ENCODE measurements at regions not wholly inside any gene's neighbourhood (a gene's known extent, or its start where the extent isn't known, plus 50 kb on each side); places are given as distances from the start of the nearest gene placed in this dataset.
"Not testable (repeated sequence)": the region's sequence is repeated elsewhere in the genome, so short reads cannot be mapped to it uniquely, and the experiment has no call there.

- H3K4me3 ChIP-seq (ENCODE audit: low read length); DNase-seq (ENCODE audit: low read depth): not testable (repeated sequence)
These were observed 177.5 kb downstream of the SPDYE17 start for GRCh38 chr7:76854631-76855030.

GRCh38 chr7:76852787-76853584 lies 179.2 kb downstream of the SPDYE17 start:
- not testable (repeated sequence) for H3K4me3 ChIP-seq (ENCODE audit: low read length); DNase-seq (ENCODE audit: low read depth)

GRCh38 chr7:76852362-76852761 lies 179.8 kb downstream of the SPDYE17 start:
- not testable (repeated sequence) for H3K4me3 ChIP-seq (ENCODE audit: low read length); DNase-seq (ENCODE audit: low read depth)

- H3K4me3 ChIP-seq (ENCODE audit: low read length); DNase-seq (ENCODE audit: low read depth): not testable (repeated sequence)
These were observed 180.5 kb downstream of the SPDYE17 start for GRCh38 chr7:76851617-76852016.

GRCh38 chr7:76849887-76850563 lies 182.1 kb downstream of the SPDYE17 start:
- DNase-seq (ENCODE audit: low read depth); H3K4me3 ChIP-seq (ENCODE audit: low read length): not testable (repeated sequence)

- H3K4me3 ChIP-seq (ENCODE audit: low read length); DNase-seq (ENCODE audit: low read depth): not testable (repeated sequence)
These were observed 192.3 kb downstream of the SPDYE17 start for GRCh38 chr7:76839879-76840278.

GRCh38 chr7:76839214-76839613 lies 192.9 kb downstream of the SPDYE17 start:
- H3K4me3 ChIP-seq (ENCODE audit: low read length); DNase-seq (ENCODE audit: low read depth): not testable (repeated sequence)

- not testable (repeated sequence) for H3K4me3 ChIP-seq (ENCODE audit: low read length); DNase-seq (ENCODE audit: low read depth)
These were observed 193.8 kb downstream of the SPDYE17 start for GRCh38 chr7:76838357-76838756.

DNA sequence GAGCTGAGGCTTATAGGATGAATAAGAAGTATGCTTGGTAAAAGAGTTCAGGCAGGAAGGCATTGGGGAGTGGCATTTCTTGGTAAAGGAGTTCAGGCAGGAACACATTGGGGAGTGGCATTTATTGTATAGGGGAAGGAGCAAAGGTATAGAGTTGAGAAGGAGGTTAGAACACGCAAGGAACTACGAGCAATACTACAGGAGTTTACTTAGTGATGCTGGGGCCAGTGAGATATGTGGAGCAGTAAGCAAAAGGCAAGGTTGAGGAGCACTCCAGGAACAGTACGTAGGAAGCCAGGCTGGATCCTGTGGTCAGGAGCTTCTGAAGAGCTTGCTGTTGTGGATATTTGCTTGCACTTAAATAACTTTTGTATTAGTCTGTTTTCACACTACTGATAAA lies 202.2 kb upstream of the POMZP3 start:
- not testable (repeated sequence) for DNase-seq (ENCODE audit: low read depth); H3K4me3 ChIP-seq (ENCODE audit: low read length)

GRCh38 chr7:76826181-76826580 lies 199.1 kb upstream of the POMZP3 start:
- DNase-seq (ENCODE audit: low read depth); H3K4me3 ChIP-seq (ENCODE audit: low read length): not testable (repeated sequence)

DNA sequence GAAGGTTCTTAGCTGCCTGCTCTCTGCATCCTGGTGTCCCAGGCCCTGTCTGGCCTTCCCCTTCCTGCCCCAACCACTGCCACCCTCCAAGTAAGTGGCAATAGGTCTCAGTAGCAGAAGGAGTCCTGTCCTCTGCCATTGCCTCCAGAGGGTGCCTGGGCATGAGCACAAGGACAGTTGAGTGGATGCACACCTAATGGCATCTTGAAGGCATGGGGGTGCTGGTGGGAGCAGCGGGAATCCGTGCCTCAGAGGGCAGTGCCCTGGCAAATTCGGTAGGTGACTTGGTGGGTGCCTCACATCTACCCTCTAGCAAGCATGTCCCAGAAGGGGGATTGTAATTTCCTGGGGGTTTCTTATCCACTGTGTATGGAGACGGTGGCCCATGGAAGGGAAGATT lies 182.8 kb upstream of the POMZP3 start:
- DNase-seq (ENCODE audit: low read depth); H3K4me3 ChIP-seq (ENCODE audit: low read length): not testable (repeated sequence)

DNA sequence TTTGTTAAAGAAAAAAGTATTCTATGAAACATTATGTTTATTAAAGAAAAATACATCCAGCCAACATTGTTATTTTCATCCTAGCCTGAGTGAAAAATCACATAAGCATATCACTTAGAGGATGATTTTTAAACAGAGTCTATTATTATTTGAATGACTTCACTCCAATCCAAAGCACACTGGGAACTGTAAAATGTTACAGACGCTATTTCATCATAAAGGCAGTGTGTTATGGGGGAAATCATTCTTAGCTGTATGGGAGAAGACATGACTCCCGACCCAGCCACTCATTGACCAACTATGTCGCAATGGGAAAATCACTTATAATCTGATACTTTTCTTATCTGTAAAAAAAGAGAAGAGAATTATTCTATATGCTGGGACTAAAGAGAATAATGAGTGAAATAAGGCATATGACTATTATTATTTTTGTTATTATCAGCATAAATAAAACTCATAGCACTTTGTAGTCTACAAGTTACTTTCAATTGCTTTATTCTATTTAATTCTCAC lies 180.6 kb upstream of the POMZP3 start:
- H3K4me3 ChIP-seq (ENCODE audit: low read length); DNase-seq (ENCODE audit: low read depth): not testable (repeated sequence)

DNA sequence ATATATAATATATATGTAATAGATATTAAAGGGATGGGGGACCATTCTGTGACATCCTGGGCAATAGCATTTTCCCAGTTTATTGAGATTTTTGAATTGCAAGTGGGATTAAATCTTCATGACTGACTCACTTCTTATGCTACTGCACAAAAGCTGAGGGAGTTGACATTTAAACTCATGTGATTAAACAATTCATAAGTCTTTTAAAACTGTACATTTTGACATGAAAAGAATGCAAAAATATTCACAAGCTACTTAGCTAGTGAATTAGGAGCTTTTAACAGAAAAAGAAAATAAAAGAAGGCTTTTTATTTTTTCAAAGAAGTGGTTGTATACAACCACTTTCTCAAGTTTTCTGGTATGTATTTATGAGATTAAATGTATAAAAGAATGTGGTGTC lies 179.4 kb upstream of the POMZP3 start:
- H3K4me3 ChIP-seq (ENCODE audit: low read length); DNase-seq (ENCODE audit: low read depth): not testable (repeated sequence)

DNA sequence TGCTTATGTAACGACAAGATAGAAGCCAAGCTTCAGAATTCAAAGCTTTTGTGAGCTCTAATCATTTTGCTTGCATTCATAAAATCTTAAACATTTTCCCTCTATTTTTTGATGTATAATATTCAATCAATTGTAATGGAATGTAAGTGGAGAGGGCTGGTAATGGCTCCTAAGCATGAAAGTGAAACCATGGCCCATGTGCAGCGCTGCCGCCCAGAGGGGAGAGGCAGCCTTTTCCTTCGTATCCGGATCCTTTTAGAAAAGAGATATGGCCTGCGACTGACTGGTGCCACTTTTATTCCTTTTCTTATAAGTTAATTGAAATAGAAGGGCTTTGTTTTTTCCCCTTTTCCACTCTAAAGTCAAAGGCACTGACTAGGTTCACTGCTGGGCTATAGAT lies 178.9 kb upstream of the POMZP3 start:
- not testable (repeated sequence) for DNase-seq (ENCODE audit: low read depth); H3K4me3 ChIP-seq (ENCODE audit: low read length)

GRCh38 chr7:76805262-76805661 lies 178.2 kb upstream of the POMZP3 start:
- DNase-seq (ENCODE audit: low read depth); H3K4me3 ChIP-seq (ENCODE audit: low read length): not testable (repeated sequence)

DNA sequence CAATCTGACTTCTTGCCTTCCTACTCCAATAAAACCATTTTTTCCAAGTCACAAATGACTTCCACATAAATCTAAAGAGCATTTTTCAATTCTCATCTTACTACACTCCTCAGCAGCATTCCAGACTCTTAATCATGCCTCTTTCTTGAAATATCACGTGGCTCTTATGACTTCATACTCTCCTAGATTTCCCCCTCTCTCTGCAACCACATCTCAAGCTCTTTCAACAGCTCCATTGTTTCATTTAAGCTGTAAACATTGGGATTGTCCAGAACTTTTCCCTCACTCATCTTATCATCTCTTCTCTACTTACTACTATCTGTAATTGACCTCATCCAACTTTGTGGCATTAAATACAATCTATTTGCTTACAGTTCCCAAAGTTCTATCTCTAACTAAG lies 170.6 kb upstream of the POMZP3 start:
- DNase-seq (ENCODE audit: low read depth), result peak; percentile 11
- not testable (repeated sequence) for H3K4me3 ChIP-seq (ENCODE audit: low read length)

- DNase-seq (ENCODE audit: low read depth); H3K4me3 ChIP-seq (ENCODE audit: low read length): not testable (repeated sequence)
These were observed 153.6 kb upstream of the POMZP3 start for GRCh38 chr7:76780693-76781092.

- H3K4me3 ChIP-seq (ENCODE audit: low read length); DNase-seq (ENCODE audit: low read depth): not testable (repeated sequence)
These were observed 147.2 kb upstream of the POMZP3 start for GRCh38 chr7:76774279-76774678.

DNA sequence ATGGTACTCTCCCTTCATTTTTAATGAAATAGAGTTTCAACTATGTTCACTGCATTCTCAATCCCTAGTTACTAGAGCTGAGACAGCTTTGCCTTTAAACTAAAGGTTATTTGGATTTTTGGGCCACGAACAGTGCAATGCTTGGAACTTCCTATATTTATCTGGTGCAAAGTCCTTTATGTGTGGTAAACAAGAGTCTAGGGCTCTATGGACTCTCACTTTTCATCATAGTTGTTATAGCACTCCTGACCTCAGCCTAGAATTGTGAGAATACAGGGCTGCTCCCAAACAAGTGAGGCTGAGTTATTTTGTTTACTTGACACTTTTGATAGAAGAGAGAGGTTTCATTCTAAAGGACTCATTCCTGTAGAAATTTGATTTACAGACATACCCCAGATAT lies 144.9 kb upstream of the POMZP3 start:
- not testable (repeated sequence) for H3K4me3 ChIP-seq (ENCODE audit: low read length); DNase-seq (ENCODE audit: low read depth)

DNA sequence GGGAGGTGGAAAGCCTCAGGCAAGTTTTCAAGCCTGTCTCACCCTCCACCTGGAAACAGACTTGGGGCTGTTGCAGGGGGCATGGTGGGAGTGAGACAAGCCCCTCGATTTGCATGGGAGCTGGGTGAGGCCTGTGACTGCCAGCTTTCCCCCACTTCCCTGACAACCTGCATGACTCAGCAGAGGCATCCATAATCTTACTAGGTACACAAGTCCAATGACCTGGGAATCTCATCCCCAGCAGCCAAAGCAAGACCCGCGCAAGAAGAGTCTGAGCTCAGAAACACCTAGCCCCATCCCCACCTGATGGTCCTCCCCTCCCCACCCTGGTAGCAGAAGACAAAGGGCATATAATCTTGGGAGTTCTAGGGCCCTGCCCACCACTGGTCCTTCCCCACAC lies 136.9 kb upstream of the POMZP3 start:
- H3K4me3 ChIP-seq (ENCODE audit: low read length); DNase-seq (ENCODE audit: low read depth): not testable (repeated sequence)
